HG03565 (cell line): ENCODE measurements at regions not wholly inside any gene's neighbourhood (a gene's known extent, or its start where the extent isn't known, plus 50 kb on each side); places are given as distances from the start of the nearest gene placed in this dataset.
"Not testable (repeated sequence)": the region's sequence is repeated elsewhere in the genome, so short reads cannot be mapped to it uniquely, and the experiment has no call there.

Experiments
- ATAC-seq: cut with Tn5 transposase; IDR thresholded peaks from one replicate; pipeline ENCODE4 v1.9.1; 2021; ENCODE audit warnings: mild to moderate bottlenecking, moderate library complexity; ENCODE audit not compliant: unreplicated experiment

- no peak for ATAC-seq
Observed at GRCh38 chr13:68850160-68850559, 1257.5 kb upstream of the ATXN8OS start.

DNA sequence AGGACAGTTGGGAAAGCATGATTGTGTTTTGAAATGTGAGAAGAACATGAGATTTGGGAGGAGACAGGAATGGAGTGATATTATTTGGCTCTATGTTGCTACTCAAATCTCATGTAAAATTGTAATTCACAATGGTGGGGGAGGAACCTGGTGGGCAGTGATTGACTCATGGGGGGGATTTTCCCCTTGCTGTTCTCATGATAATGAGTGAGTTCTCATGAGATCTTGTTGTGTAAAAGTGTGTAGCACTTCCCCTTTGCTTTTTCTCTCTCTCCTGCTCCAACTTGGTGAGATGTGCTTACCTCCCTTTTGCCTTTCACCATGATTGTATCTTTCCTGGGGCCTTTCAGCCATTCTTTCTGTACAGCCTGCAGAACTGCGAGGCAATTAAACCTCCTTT lies 1261.0 kb upstream of the ATXN8OS start:
- no peak for ATAC-seq

DNA sequence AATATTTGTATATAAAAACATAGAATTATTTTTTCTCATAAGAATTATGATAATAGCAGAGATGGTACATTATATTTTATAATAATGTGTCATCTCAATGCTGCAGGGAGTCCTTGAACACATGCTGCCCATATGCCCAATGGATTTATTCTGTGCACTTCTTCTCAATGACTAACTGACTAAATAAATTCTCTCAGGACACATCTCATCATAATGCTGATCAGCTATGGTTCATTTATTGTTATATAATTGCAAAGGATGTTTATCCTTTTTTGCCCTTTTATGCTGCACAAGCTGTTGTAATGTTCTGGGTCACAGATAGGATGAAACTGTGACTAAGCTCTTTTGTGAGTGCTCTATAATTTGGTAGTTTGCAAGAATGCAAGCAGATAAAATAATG lies 1273.3 kb upstream of the ATXN8OS start:
- ATAC-seq = no peak

- ATAC-seq = no peak
Observed at GRCh38 chr13:68816715-68817114, 1290.9 kb upstream of the ATXN8OS start.

GRCh38 chr13:68813180-68813796 lies 1294.3 kb upstream of the ATXN8OS start:
- ATAC-seq = no peak

DNA sequence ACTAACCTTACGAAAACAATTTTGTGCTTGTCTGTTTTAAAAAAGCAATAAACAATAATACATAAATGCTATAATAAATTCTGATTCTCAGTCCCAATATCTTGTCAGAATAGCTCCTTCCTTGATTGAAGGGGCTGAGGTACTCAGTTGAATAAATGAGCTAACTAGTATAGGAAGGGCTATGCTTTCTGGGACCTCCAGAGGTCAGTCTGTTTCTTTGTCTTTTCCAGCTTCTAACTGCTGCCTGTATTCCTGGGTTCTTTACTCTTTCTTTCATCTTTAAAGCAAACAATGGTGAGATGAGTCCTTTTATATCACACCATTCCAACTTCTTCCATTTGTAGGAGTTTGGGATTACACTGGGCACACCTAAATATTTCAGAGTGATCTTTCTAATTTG lies 1297.0 kb upstream of the ATXN8OS start:
- no peak for ATAC-seq

GRCh38 chr13:68808456-68808855 lies 1299.2 kb upstream of the ATXN8OS start:
- ATAC-seq = no peak

DNA sequence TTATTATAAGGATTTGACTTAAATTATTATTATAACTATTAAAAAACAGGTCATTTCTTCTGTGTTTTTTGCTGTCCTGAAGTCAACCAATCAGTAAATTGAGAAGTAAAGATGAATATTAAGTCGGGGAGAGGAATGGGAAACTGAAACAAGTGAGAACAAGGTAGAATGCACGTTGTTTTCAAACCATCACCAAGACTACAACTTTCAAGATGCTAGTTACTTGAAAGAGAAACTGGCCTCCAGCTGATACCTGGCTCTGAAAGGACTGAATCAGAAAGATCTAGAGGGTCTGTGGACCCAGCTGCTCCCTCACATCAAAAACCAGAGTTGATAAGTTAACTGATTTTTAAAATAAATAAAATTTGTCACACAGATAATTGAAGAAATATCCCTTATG lies 1301.5 kb upstream of the ATXN8OS start:
- ATAC-seq = peak; percentile 41

GRCh38 chr13:68784275-68784674 lies 1323.4 kb upstream of the ATXN8OS start:
- no peak for ATAC-seq

DNA sequence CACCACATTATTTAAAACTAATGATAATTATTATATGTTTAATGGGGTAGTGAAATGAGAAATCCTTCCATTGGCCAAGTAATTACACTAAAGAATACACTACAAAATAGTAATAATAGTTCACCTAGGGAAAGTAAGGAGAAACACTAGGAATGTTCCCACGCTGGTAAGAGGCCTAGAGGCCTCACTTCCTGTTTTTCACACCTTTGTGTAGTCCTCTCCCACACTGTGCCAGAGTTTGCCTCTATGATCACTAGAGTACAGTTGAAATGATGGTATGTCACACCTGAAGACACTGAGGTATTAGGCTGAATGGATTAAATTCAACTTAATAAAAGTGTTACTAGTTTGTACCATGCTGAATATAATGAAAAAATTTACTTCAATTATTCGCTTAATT lies 1348.0 kb upstream of the ATXN8OS start:
- ATAC-seq = no peak

GRCh38 chr13:68749796-68750195 lies 1357.8 kb upstream of the ATXN8OS start:
- no peak for ATAC-seq

- no peak for ATAC-seq
Observed at GRCh38 chr13:68748038-68748437, 1359.6 kb upstream of the ATXN8OS start.

GRCh38 chr13:68745502-68745901 lies 1362.1 kb upstream of the ATXN8OS start:
- no peak for ATAC-seq

GRCh38 chr13:68736961-68737360 lies 1370.7 kb upstream of the ATXN8OS start:
- no peak for ATAC-seq

GRCh38 chr13:68727798-68728197 lies 1379.8 kb upstream of the ATXN8OS start:
- no peak for ATAC-seq

DNA sequence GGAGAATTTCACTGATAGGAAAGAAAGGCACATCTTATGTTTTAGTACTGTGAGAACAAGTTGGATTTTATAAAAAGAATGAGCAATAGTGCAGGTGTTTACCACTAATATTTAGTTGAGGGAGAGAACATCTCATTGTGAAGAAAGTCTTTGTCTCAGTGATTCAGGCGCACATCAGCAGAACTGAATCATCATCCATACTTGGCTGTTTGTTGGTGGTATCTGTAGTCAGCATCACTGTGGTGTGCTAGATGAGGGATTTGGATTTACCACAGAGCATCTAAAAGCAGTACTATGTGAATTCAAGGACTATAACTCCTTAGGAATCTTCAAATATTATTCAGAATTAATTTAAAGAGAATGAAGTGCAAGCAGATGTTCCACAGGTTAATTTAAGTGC lies 1380.5 kb upstream of the ATXN8OS start:
- no peak for ATAC-seq

DNA sequence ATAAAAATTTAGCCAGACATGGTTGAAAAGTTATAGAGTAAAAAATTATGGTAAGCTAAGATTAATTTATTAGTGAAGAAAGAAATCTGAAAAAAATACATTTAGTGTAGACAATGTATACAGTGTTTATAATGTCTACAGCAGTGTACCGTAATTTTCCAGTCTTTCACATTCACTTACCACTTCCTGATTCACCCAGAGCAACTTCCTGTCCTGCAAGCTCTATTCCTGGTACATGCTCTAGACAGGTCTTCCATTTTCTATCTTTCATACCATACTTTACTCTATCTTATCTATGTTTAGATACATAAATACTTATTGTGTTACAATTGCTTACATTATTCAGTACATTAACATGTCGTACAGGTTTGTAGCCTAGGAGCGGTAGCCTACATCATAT lies 1387.8 kb upstream of the ATXN8OS start:
- no peak for ATAC-seq

GRCh38 chr13:68715651-68716050 lies 1392.0 kb upstream of the ATXN8OS start:
- ATAC-seq = no peak

- ATAC-seq = no peak
Observed at GRCh38 chr13:68714292-68714691, 1393.3 kb upstream of the ATXN8OS start.

DNA sequence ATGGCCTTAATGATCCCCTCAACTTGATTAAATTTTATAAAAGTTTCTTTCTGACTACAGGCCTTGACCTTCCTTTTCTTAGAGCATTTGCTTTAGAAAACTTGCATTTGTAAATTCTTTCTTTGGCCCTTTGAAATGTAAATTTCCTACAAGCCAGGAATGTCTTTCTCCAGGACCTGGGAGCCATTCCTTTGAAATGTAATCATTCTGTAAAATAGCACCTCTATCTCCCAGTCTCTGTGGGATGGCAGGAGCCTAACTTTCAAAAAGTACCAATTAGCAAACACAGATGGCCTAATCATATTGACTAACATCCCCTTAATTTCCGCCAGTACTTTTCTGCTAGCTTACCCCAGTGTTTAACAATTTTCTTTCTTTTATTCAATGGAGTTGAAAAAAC lies 1394.2 kb upstream of the ATXN8OS start:
- ATAC-seq = no peak

DNA sequence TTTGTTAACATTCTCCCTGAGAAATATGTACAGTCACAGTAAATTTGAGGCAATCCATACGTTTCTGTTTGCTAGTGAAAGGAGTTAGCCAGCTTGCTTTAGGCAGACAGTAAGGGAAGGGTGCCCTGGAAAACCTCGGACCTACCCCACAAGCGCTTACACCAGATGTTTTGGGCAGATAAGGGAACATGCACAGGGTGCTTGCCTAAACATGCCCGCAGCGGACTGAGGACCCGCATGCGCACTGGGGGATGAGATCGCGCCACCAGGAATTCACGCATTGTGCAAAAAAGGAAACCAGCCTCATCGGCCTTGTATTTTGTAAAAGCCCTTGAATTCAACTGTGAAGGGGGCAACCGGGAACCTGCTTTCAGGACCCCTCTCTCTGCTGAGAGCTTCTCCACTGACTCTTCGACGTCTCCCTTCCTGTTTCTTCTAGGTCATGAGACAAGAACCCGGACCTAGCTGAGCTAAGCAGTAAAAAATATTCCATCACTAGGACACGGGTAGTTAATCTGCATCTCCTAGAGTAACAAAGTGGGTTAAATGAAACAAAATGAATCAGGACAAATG lies 1399.2 kb upstream of the ATXN8OS start:
- no peak for ATAC-seq

- not testable (repeated sequence) for ATAC-seq
Observed at GRCh38 chr13:68706044-68706443, 1401.6 kb upstream of the ATXN8OS start.

DNA sequence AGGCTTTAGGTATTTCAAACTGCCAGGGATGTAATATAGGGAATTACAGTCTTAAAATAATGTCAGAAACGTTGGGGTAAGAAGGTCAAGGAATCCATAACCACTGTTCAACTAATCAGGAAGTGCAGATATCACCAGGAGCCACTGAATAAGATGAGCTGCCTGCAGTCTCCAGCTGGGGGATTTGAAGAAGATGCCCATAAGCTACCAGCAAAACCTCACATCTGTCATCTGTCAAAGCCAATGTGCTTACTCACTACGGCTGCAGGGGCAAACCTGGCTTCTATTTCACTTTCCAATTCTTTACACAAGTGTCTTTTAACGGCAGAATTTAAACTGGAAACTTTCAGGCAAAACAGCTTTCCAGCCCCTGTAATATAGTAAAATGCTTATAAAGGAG lies 1410.1 kb upstream of the ATXN8OS start:
- ATAC-seq = no peak
